Testis (tissue), 2 donors: ENCODE measurements at regions not wholly inside any gene's neighbourhood (a gene's known extent, or its start where the extent isn't known, plus 50 kb on each side); places are given as distances from the start of the nearest gene placed in this dataset.

ENCODE experiments used
- DNase-seq: peaks from one replicate; pipeline ENCODE4 v3.0.0-alpha.2; 2019
- H3K27ac ChIP-seq, 2 donors: fragments of 200-600 bp; sonication (generic); one replicate each; pipeline ENCODE4 v1.5.1; 2019
- H3K27me3 ChIP-seq: fragments of 200-600 bp; sonication (generic); one replicate; pipeline ENCODE4 v1.5.1; 2019
- H3K36me3 ChIP-seq: fragments of 200-600 bp; sonication (generic); one replicate; pipeline ENCODE4 v1.5.1; 2017; ENCODE audit warnings: low read depth; ENCODE audit errors: missing control alignments
- H3K4me1 ChIP-seq: fragments of 200-600 bp; sonication (generic); one replicate; pipeline ENCODE4 v1.5.1; 2019
- H3K4me3 ChIP-seq, 2 donors: fragments of 200-600 bp; sonication (generic); one replicate each; pipeline ENCODE4 v1.5.1; 2017 to 2019
- H3K9me3 ChIP-seq: fragments of 200-600 bp; sonication (generic); one replicate; pipeline ENCODE4 v1.5.1; 2017
- POLR2A ChIP-seq: fragments of 450-650 bp; IDR thresholded peaks from one replicate; pipeline ENCODE4 v1.6.1; 2017; ENCODE audit warnings: antibody characterized with exemption, mild to moderate bottlenecking, moderate library complexity
- WGBS, 2 donors: methylation state at CpG; one replicate each; pipeline ENCODE4 v1.1.5; 2018; 5-methylcytosine and 5-hydroxymethylcytosine counted together
- intact Hi-C: fragments of 100-400 bp; cut with DNase I; formaldehyde crosslinking; loops from one replicate; pipeline ENCODE4 v1.15.1; 2023; ENCODE audit warnings: low total_unique reads
- TF ChIP-seq, protein P1 (sequence below), 3 experiments: fragments of 450-650 bp in 2 of 3; fragments of 200-600 bp in 1 of 3; sonication (generic) in 1 of 3; IDR thresholded peaks; one replicate each; pipeline ENCODE4 v1.5.1; 2016 to 2019; ENCODE audit warnings: antibody characterized with exemption in 3 of 3, mild to moderate bottlenecking in 2 of 3, moderate library complexity in 1 of 3

DNA sequence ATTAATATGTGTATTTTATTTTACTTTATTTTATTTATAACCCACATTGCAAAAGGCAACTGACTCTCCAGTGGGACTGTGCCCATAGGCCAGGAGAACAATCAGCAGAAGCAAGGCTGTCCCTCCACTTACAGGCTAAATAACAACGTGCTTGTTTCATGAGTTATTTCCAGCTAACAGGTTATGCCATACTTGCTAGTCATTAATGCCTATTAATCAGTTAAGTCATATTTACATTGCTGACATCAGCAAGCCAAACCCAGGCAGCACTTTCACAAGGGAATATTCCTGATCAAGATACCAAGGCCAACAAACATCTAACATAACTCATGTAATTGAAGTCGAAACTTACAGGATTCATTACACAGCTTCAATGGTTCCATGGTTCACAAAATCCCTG, 92.1 kb downstream of the EN1 start:
- intact Hi-C loops: no loop called here
- H3K9me3 ChIP-seq: no peaks in the 10 kb centered on the region
- H3K4me3 ChIP-seq: no peak overlapping the region
- WGBS, 2 donors: 60 to 68% methylated on average over 2 of the region's 2 CpGs
- TF ChIP-seq, protein P1, sequence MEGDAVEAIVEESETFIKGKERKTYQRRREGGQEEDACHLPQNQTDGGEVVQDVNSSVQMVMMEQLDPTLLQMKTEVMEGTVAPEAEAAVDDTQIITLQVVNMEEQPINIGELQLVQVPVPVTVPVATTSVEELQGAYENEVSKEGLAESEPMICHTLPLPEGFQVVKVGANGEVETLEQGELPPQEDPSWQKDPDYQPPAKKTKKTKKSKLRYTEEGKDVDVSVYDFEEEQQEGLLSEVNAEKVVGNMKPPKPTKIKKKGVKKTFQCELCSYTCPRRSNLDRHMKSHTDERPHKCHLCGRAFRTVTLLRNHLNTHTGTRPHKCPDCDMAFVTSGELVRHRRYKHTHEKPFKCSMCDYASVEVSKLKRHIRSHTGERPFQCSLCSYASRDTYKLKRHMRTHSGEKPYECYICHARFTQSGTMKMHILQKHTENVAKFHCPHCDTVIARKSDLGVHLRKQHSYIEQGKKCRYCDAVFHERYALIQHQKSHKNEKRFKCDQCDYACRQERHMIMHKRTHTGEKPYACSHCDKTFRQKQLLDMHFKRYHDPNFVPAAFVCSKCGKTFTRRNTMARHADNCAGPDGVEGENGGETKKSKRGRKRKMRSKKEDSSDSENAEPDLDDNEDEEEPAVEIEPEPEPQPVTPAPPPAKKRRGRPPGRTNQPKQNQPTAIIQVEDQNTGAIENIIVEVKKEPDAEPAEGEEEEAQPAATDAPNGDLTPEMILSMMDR (IDR thresholded peaks at IDR 0.05): no peak
- TF ChIP-seq POLR2A: no peak
- no peak overlapping the region for H3K27ac ChIP-seq
- H3K27me3 ChIP-seq: no peaks in the 10 kb centered on the region
- no peaks in the 10 kb centered on the region for H3K4me1 ChIP-seq
- no peak for DNase-seq
- no peaks in the 10 kb centered on the region for H3K36me3 ChIP-seq

DNA sequence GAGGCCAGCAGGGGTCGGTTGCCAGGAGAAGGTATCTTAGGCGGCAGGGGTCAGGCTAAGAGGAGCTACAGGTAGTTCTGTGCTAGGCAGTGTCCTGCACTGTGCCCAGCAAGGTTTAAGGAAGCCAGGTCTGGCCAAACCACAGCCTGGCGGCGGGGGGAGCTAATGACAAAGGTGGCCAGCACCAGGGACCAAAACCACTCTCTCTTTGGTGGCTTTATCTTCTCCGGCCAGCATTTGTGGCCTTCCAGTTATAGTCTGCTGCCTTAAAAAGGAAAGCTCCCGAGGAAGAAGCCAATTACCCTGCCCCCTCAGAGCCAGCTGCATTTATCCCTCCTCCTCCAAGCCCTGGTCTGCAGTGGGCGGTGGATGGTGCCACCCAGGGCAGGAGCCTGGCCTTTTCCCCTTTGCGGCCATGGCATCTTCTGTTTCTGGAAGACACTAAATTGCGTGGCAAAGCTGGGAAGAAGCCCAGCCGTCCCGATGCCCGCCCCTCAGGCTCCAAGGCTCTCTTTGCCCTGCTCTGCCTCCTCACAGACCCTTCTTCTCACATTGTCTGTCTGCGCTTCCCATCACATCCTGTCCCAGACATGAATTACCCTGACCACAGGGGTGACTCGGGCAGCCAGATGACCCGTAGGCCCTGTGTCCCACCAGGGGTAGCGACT, 94.6 kb downstream of the EN1 start:
- H3K4me1 ChIP-seq: no peaks in the 10 kb centered on the region
- no peaks in the 10 kb centered on the region for H3K9me3 ChIP-seq
- TF ChIP-seq, protein P1 (IDR thresholded peaks at IDR 0.05): no peak
- no peak for TF ChIP-seq POLR2A
- no peak overlapping the region for H3K27ac ChIP-seq
- WGBS, 2 donors: 77 to 80% methylated on average over 14 to 16 of the region's 16 CpGs
- no peak for DNase-seq
- H3K4me3 ChIP-seq: no peak overlapping the region
- intact Hi-C loops: no loop called here
- no peaks in the 10 kb centered on the region for H3K27me3 ChIP-seq
- no peaks in the 10 kb centered on the region for H3K36me3 ChIP-seq

DNA sequence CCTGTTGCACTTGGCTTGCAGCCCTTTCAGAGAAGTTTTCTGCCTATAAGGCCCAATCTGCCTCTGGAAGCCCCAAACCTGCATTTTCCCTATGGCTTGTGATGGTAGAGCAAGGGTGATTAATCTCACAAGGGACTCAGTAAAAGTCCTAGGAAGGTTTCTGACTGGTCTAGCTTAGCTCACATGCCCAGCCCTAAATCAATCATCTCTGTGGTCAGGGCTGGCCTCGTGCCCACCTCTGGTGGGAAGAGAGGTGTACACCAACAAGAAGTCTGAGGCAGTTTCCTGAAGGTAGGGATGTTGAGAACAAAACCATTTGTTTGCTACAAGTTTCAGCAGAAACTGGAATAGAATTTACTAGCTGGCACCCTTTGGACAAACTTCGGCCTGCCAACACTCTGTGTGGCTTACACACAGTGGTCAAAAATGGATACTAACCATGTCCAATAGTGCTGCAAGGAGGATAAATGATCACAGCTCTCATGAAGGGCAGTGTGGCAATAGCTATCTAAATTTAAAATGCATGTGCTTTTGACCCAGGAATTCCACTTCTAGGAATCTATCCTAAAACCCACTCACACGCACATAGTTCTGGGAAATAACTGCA, 96.4 kb downstream of the EN1 start:
- H3K36me3 ChIP-seq: no peaks in the 10 kb centered on the region
- H3K9me3 ChIP-seq: no peaks in the 10 kb centered on the region
- TF ChIP-seq POLR2A: no peak
- TF ChIP-seq, protein P1 (IDR thresholded peaks at IDR 0.05): no peak
- H3K4me3 ChIP-seq: no peak overlapping the region
- no peaks in the 10 kb centered on the region for H3K27me3 ChIP-seq
- H3K27ac ChIP-seq: no peak overlapping the region
- H3K4me1 ChIP-seq: no peaks in the 10 kb centered on the region
- intact Hi-C loops: no loop called here
- 77 to 85% methylated on average over 3 of the region's 3 CpGs for WGBS, 2 donors
- DNase-seq: no peak

DNA sequence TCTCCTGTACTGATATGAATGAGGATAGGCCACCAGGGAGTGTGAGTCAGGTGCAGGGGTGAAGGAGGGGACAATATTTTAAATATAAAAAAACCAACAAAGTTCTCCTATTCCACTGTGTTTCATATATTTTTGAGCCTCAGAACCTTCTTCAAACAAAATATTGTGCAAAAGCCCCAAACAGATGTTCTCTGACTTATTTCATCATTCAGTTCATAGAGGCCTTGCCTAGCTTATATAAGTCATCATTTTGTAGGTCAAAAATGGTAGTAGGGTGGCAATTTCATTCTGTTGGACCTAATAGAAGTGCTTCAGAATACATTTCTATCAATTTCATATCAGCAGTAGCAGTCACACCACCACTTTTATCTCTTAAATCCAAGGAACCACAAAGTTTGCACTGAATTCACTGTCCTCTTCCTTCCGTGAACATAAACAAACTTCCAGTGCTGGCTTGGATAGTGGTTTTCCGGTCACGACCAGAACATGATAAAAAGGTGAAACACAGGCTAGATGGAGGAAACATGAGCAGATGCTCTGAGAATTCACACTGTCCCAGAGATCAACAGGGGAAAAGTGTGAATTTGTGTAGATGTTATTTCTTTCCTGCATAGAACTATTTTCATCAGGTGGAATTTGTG, 99.1 kb downstream of the EN1 start:
- DNase-seq: no peak
- no peaks in the 10 kb centered on the region for H3K36me3 ChIP-seq
- H3K27me3 ChIP-seq: no peaks in the 10 kb centered on the region
- intact Hi-C loops: no loop called here
- WGBS, 2 donors: 75 to 84% methylated on average over 3 of the region's 3 CpGs
- H3K27ac ChIP-seq: no peak overlapping the region
- no peak overlapping the region for H3K4me3 ChIP-seq
- H3K4me1 ChIP-seq: no peaks in the 10 kb centered on the region
- TF ChIP-seq, protein P1 (IDR thresholded peaks at IDR 0.05): no peak
- TF ChIP-seq POLR2A: no peak
- no peaks in the 10 kb centered on the region for H3K9me3 ChIP-seq
